ENCODE measurements at regions not wholly inside any gene's neighbourhood (a gene's known extent, or its start where the extent isn't known, plus 50 kb on each side); places are given as distances from the start of the nearest gene placed in this dataset.

- no peak overlapping the region for H3K4me3 ChIP-seq (ENCODE audit: low read depth, low read length)
- TF ChIP-seq CTCF (IDR thresholded peaks at IDR 0.05; ENCODE audit: low read depth, low read length) = no peak
- H3K36me3 ChIP-seq = no peaks in the 10 kb centered on the region
These were observed 358.3 kb downstream of the HLX start for GRCh38 chr1:221237587-221237986.

DNA sequence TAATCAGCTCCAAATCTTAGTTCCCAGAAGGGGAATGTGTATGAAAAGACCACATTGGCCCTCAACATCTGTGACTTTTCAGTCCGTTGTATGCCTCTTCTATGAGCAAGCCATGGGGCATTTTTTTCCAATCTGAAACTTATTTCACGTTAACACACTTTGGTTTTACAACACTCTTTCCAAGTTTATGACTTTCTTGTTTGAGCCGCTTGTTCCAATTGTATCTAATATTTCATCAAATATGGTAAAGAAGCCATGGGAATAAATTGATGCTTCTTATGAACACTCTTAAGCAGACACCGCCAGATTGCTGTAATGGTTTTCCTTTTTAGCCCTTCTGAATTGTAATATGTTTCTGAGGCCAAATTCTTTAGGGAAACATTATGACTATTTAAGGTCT, 359.9 kb downstream of the HLX start:
- H3K9me3 ChIP-seq (ENCODE audit: severe bottlenecking) = no peaks in the 10 kb centered on the region
- H3K27me3 ChIP-seq (ENCODE audit: insufficient read depth, low read depth, severe bottlenecking) = no peaks in the 10 kb centered on the region
- no peaks in the 10 kb centered on the region for H3K36me3 ChIP-seq
- DNase-seq = no peak
- no peak overlapping the region for H3K4me3 ChIP-seq (ENCODE audit: low read depth, low read length)
- H3K27ac ChIP-seq = no peak overlapping the region
- no peak for TF ChIP-seq CTCF (IDR thresholded peaks at IDR 0.05; ENCODE audit: low read depth, low read length)

More at GRCh38 chr1:221237587-221237986, 358.3 kb downstream of the HLX start:
- no peaks in the 10 kb centered on the region for H3K9me3 ChIP-seq (ENCODE audit: severe bottlenecking)
- H3K27me3 ChIP-seq (ENCODE audit: insufficient read depth, low read depth, severe bottlenecking) = no peaks in the 10 kb centered on the region
- no peak overlapping the region for H3K27ac ChIP-seq
- DNase-seq = no peak

GRCh38 chr1:221239792-221240191, 360.5 kb downstream of the HLX start:
- no peak for DNase-seq
- Histone ChIP-seq H3K4me3 (ENCODE audit: low read depth, low read length) (no peak overlapping the region), H3K36me3 (no peaks in the 10 kb centered on the region), H3K27ac (no peak overlapping the region), H3K27me3 (ENCODE audit: insufficient read depth, low read depth, severe bottlenecking) (no peaks in the 10 kb centered on the region), H3K9me3 (ENCODE audit: severe bottlenecking) (no peaks in the 10 kb centered on the region)
- TF ChIP-seq CTCF (IDR thresholded peaks at IDR 0.05; ENCODE audit: low read depth, low read length) = no peak

DNA sequence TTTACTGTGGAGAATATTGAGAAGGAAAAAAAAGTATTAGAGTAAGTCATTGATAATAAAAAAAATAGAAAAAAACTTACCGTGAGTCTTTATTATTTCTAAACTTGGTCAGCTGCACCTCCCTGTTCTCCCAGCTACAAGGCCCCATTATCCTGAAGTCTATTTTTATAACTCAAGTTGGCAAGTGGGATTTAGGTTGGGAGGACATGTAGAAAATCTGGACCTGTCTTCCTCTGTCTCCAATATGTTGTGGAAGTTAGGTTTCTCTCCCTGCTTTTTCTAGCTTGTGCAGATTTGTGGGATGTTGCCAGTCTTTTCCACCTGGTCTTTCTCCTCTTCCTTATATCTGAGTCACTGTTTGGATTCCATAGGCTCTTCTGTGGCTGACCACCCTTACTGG, 361.4 kb downstream of the HLX start:
- no peak for TF ChIP-seq CTCF (IDR thresholded peaks at IDR 0.05; ENCODE audit: low read depth, low read length)
- Histone ChIP-seq H3K27ac (no peak overlapping the region), H3K4me3 (ENCODE audit: low read depth, low read length) (no peak overlapping the region), H3K9me3 (ENCODE audit: severe bottlenecking) (no peaks in the 10 kb centered on the region), H3K36me3 (no peaks in the 10 kb centered on the region), H3K27me3 (ENCODE audit: insufficient read depth, low read depth, severe bottlenecking) (no peaks in the 10 kb centered on the region)
- DNase-seq = no peak

- no peak for DNase-seq
- no peaks in the 10 kb centered on the region for H3K27me3 ChIP-seq (ENCODE audit: insufficient read depth, low read depth, severe bottlenecking)
- TF ChIP-seq CTCF (IDR thresholded peaks at IDR 0.05; ENCODE audit: low read depth, low read length) = no peak
- H3K36me3 ChIP-seq = no peaks in the 10 kb centered on the region
- H3K9me3 ChIP-seq (ENCODE audit: severe bottlenecking) = no peaks in the 10 kb centered on the region
- H3K27ac ChIP-seq = no peak overlapping the region
- no peak overlapping the region for H3K4me3 ChIP-seq (ENCODE audit: low read depth, low read length)
These were observed 361.9 kb downstream of the HLX start for GRCh38 chr1:221241157-221241556.

- H3K9me3 ChIP-seq (ENCODE audit: severe bottlenecking) = no peaks in the 10 kb centered on the region
- H3K27me3 ChIP-seq (ENCODE audit: insufficient read depth, low read depth, severe bottlenecking) = no peaks in the 10 kb centered on the region
- no peak overlapping the region for H3K27ac ChIP-seq
- DNase-seq = no peak
- H3K4me3 ChIP-seq (ENCODE audit: low read depth, low read length) = no peak overlapping the region
- no peak for TF ChIP-seq CTCF (IDR thresholded peaks at IDR 0.05; ENCODE audit: low read depth, low read length)
- H3K36me3 ChIP-seq = no peaks in the 10 kb centered on the region
These were observed 362.3 kb downstream of the HLX start for GRCh38 chr1:221241592-221241991.
